Naive B cell (primary cell): ENCODE measurements at regions not wholly inside any gene's neighbourhood (a gene's known extent, or its start where the extent isn't known, plus 50 kb on each side); places are given as distances from the start of the nearest gene placed in this dataset.

Experiments used
- ATAC-seq, 2 donors: fragments of 150-1000 bp; cut with Tn5 transposase; 2 replicates each; pipeline ENCODE4 v1.10.0; 2021; ENCODE audit warnings: low read depth in 2 of 2, mild to moderate bottlenecking in 2 of 2, moderate library complexity in 2 of 2
- DNase-seq: peaks from one replicate; pipeline ENCODE4 v3.0.0; 2022
- H3K27ac Mint-ChIP-seq, 6 donors: one replicate each; pipeline ENCODE4 v1.8.0; 2020 to 2022; ENCODE audit warnings: mild to moderate bottlenecking in 6 of 6, mixed read lengths in 6 of 6, moderate library complexity in 5 of 6, inconsistent platforms in 2 of 6
- H3K27me3 Mint-ChIP-seq, 3 donors: one replicate each; pipeline ENCODE4 v1.8.0; 2021 to 2022; ENCODE audit warnings: mixed read lengths in 3 of 3, mild to moderate bottlenecking in 1 of 3
- H3K36me3 Mint-ChIP-seq, 2 donors: one replicate each; pipeline ENCODE4 v1.8.0; 2020 to 2022; ENCODE audit warnings: mixed read lengths in 2 of 2, inconsistent platforms in 1 of 2, mild to moderate bottlenecking in 1 of 2
- H3K4me1 Mint-ChIP-seq, 3 donors: one replicate each; pipeline ENCODE4 v1.8.0; 2020 to 2022; ENCODE audit warnings: mixed read lengths in 3 of 3, inconsistent platforms in 1 of 3, mild to moderate bottlenecking in 1 of 3, moderate library complexity in 1 of 3
- H3K4me3 Mint-ChIP-seq, 8 donors: one replicate each; pipeline ENCODE4 v1.8.0; 2020 to 2022; ENCODE audit warnings: mild to moderate bottlenecking in 8 of 8, mixed read lengths in 8 of 8, moderate library complexity in 8 of 8, inconsistent platforms in 2 of 8
- H3K9me3 Mint-ChIP-seq, 7 donors: one replicate each; pipeline ENCODE4 v1.8.0; 2020 to 2022; ENCODE audit warnings: mixed read lengths in 7 of 7, mild to moderate bottlenecking in 5 of 7, inconsistent platforms in 2 of 7, moderate library complexity in 1 of 7

DNA sequence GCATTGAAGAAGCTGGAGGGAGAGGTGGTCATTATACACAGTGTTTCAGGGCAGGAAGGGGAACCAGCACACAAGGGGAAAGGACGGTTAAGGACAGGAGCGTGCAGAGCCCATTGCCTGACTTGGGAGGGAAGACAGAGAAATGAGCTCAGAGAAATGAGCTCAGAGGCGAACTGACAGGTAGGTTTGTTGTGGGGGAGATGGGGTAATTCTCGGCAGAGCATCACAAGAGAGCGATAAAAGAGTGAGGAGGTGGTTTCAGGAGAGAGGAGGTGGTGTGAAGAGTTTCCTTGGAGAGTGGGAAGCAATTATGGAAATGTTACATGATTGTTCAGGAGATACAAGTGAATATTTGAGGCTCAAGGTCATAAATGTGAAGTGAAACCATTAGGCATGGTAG lies 61.0 kb downstream of the MRGPRX1 start:
- H3K27ac Mint-ChIP-seq, result no peak overlapping the region
- ATAC-seq (no peak), DNase-seq (no peak)
- H3K4me3 Mint-ChIP-seq, result no peak overlapping the region
- H3K36me3 Mint-ChIP-seq, result no peaks in the 10 kb centered on the region
- no peaks in the 10 kb centered on the region for H3K4me1 Mint-ChIP-seq
- peaks cover 19 to 40% (median 20%) of the 10 kb centered on the region in 3 donors for H3K27me3 Mint-ChIP-seq
- H3K9me3 Mint-ChIP-seq, result peaks cover 0 to 10% (median 0%) of the 10 kb centered on the region in 7 donors

DNA sequence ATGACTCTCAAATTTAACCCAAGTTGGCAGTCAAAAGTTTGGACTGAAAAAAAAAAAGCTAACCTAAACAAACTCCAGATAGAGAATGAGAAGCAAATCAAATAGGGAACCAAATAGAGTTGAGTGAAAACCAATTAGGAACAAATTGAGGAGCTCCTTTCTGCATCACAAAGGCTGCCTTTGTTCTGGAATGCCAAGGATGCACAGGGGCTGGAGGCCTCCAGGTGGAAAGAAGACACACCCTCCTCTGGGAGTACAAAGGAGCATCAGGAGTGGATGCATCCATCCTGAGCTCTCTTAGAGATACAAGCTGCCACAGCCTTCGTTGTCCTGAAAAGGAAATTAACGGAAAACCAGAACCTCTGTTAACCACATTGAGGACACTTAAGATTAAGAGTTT lies 73.3 kb downstream of the MRGPRX1 start:
- H3K27ac Mint-ChIP-seq, result peak overlapping the region in 1 of 6 donors; percentile 2
- no peak overlapping the region for H3K4me3 Mint-ChIP-seq
- DNase-seq, result no peak
- H3K27me3 Mint-ChIP-seq, result peaks cover 16 to 22% (median 17%) of the 10 kb centered on the region in 3 donors
- ATAC-seq, result no peak
- H3K36me3 Mint-ChIP-seq, result no peaks in the 10 kb centered on the region
- H3K9me3 Mint-ChIP-seq, result peaks cover 0 to 5% (median 0%) of the 10 kb centered on the region in 7 donors
- H3K4me1 Mint-ChIP-seq, result no peaks in the 10 kb centered on the region

GRCh38 chr11:18865261-18865660 lies 73.7 kb upstream of the PTPN5 start:
- H3K27me3 Mint-ChIP-seq, result peaks cover 17 to 22% (median 19%) of the 10 kb centered on the region in 3 donors
- H3K36me3 Mint-ChIP-seq, result no peaks in the 10 kb centered on the region
- H3K27ac Mint-ChIP-seq, result no peak overlapping the region

DNA sequence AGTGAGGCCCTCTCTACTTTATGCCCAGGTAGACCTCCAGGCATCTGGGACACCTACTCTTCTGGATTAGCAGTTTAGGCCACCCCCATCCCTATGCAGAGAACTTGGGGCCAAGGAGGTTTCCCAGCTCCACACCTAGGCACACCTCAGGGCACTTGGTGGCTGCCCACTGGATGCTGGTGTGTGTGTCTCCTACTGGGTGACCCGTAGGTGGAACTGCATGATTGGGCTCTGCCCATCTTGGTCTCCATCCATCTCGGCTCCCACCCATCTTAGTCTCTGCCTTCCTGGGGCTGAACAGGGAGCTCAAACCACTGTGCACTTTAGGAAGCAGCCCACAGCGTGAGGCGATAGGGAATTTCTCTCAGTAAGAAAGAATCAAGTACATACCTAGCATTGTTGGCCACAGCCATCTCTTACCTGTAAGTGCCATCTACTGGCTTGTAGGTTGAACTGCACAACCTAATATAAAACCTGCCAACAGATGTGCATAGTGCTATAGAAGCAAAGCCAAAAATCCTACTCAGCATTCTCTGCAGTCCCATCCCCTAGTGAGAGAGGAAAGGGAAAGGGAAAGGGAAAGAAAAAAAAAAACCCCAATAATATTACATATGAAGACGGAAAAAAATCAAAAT lies 61.6 kb upstream of the PTPN5 start:
- ATAC-seq, result no peak
- Mint-ChIP-seq H3K36me3 (no peaks in the 10 kb centered on the region), H3K4me3 (no peak overlapping the region)

More at GRCh38 chr11:18865261-18865660, 73.7 kb upstream of the PTPN5 start:
- H3K9me3 Mint-ChIP-seq, result peaks cover 0 to 3% (median 0%) of the 10 kb centered on the region in 7 donors
- H3K4me1 Mint-ChIP-seq, result no peaks in the 10 kb centered on the region
- peak overlapping the region in 1 of 8 donors; percentile 38 for H3K4me3 Mint-ChIP-seq
- DNase-seq (no peak), ATAC-seq (no peak)

DNA sequence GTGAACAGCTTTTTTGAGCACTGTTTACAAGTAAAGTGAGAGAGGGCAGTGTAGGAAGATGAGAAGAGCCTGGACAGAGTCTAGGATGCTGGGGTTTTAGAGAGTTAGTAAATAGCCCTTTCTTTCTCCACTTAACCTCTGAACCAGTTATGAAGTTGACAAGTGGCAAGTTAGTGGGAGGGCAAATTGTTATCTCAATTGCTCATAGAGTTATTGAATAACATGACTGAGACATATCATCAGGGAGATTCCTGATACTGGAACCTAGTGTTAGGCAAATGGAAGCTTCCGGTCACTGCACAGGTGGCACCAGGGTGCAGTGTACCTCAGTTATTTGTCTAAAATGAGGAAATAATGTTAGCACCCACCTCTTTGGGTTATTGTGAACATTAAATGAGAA lies 57.8 kb upstream of the PTPN5 start:
- no peak overlapping the region for H3K27ac Mint-ChIP-seq
- H3K9me3 Mint-ChIP-seq, result peaks cover 3 to 12% (median 6%) of the 10 kb centered on the region in 7 donors
- no peaks in the 10 kb centered on the region for H3K4me1 Mint-ChIP-seq
- H3K36me3 Mint-ChIP-seq, result no peaks in the 10 kb centered on the region
- DNase-seq, result no peak
- H3K27me3 Mint-ChIP-seq, result peaks cover 18 to 38% (median 25%) of the 10 kb centered on the region in 3 donors
- no peak overlapping the region for H3K4me3 Mint-ChIP-seq
- ATAC-seq, result no peak

More for the DNA sequence above, 61.6 kb upstream of the PTPN5 start:
- Mint-ChIP-seq H3K27me3 (peaks cover 13 to 33% (median 29%) of the 10 kb centered on the region in 3 donors), H3K4me1 (no peaks in the 10 kb centered on the region), H3K9me3 (peaks cover 6 to 28% (median 10%) of the 10 kb centered on the region in 7 donors), H3K27ac (no peak overlapping the region)
- DNase-seq, result no peak

DNA sequence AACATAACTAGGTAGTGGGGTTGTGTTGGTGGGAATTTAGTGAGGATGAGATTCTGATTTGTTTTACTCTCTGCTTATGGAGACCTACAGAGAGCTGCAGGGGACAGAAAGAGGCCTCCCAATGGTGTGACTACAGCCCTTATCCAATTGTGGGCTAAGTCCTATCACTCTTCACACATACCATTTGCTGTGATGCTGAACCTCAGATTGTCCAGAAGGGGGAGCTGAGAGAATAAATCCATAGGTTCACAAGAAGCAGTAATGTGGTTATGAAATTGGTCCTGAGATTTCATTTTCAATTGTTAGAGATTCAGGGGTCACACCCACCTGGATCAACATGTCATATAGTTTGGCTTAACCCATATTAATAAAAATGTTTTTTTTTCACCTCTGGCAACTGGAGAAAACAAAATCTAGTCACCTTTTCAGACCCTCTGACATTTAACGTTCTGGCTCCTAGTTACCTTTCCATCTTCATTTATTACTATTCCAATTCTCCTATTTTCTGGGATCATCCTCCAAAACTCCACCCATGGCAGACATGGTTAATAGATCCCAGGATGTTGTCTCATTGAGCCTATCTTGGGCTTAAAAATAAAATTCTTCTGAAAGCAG lies 53.3 kb upstream of the PTPN5 start:
- Mint-ChIP-seq H3K27me3 (peaks cover 14 to 47% (median 37%) of the 10 kb centered on the region in 3 donors), H3K4me3 (peak overlapping the region in 1 of 8 donors; percentile 13), H3K36me3 (peaks cover 0 to 10% of the 10 kb centered on the region in 2 donors), H3K27ac (no peak overlapping the region), H3K4me1 (no peaks in the 10 kb centered on the region), H3K9me3 (peaks cover under 1 to 22% (median 10%) of the 10 kb centered on the region in 7 donors)
- DNase-seq (no peak), ATAC-seq (no peak)
